ENCODE measurements at regions not wholly inside any gene's neighbourhood (a gene's known extent, or its start where the extent isn't known, plus 50 kb on each side); places are given as distances from the start of the nearest gene placed in this dataset.

GRCh38 chr12:98059659-98060343, 455.6 kb upstream of the TMPO start:
- DNase-seq (ENCODE audit: low spot score), result no peak
- FAIRE-seq, result no peak

GRCh38 chr12:98060411-98060810, 455.0 kb upstream of the TMPO start:
- DNase-seq (ENCODE audit: low spot score), result no peak
- no peak for FAIRE-seq

- FAIRE-seq (no peak), DNase-seq (ENCODE audit: low spot score) (no peak)
Observed at GRCh38 chr12:98062464-98063245, 452.7 kb upstream of the TMPO start.

- no peak for FAIRE-seq
- DNase-seq (ENCODE audit: low spot score), result no peak
Observed at GRCh38 chr12:98064501-98064900, 450.9 kb upstream of the TMPO start.

GRCh38 chr12:98067795-98068194, 447.6 kb upstream of the TMPO start:
- no peak for FAIRE-seq

GRCh38 chr12:98073610-98074009, 441.8 kb upstream of the TMPO start:
- FAIRE-seq (no peak), DNase-seq (ENCODE audit: low spot score) (no peak)

More at GRCh38 chr12:98067795-98068194, 447.6 kb upstream of the TMPO start:
- DNase-seq (ENCODE audit: low spot score), result no peak

GRCh38 chr12:98074286-98074685, 441.1 kb upstream of the TMPO start:
- DNase-seq (ENCODE audit: low spot score) (no peak), FAIRE-seq (no peak)

GRCh38 chr12:98084391-98084790, 431.0 kb upstream of the TMPO start:
- DNase-seq (ENCODE audit: low spot score), result no peak
- no peak for FAIRE-seq

- no peak for DNase-seq (ENCODE audit: low spot score)
Observed at GRCh38 chr12:98085046-98085755, 430.2 kb upstream of the TMPO start.

GRCh38 chr12:98090731-98091130, 424.7 kb upstream of the TMPO start:
- FAIRE-seq, result no peak
- no peak for DNase-seq (ENCODE audit: low spot score)

More at GRCh38 chr12:98085046-98085755, 430.2 kb upstream of the TMPO start:
- no peak for FAIRE-seq

GRCh38 chr12:98096436-98096835, 419.0 kb upstream of the TMPO start:
- DNase-seq (ENCODE audit: low spot score) (no peak), FAIRE-seq (no peak)

GRCh38 chr12:98106031-98106683, 409.2 kb upstream of the TMPO start:
- no peak for FAIRE-seq
- no peak for DNase-seq (ENCODE audit: low spot score)

- FAIRE-seq (no peak), DNase-seq (ENCODE audit: low spot score) (no peak)
Observed at GRCh38 chr12:98109266-98109665, 406.1 kb upstream of the TMPO start.

GRCh38 chr12:98110536-98110935, 404.9 kb upstream of the TMPO start:
- FAIRE-seq (no peak), DNase-seq (ENCODE audit: low spot score) (no peak)

GRCh38 chr12:98113548-98113947, 401.8 kb upstream of the TMPO start:
- no peak for DNase-seq (ENCODE audit: low spot score)
- FAIRE-seq, result no peak

- no peak for FAIRE-seq
- DNase-seq (ENCODE audit: low spot score), result no peak
Observed at GRCh38 chr12:98121963-98122362, 393.4 kb upstream of the TMPO start.

- no peak for FAIRE-seq
- DNase-seq (ENCODE audit: low spot score), result no peak
Observed at GRCh38 chr12:98123021-98123461, 392.3 kb upstream of the TMPO start.

- FAIRE-seq (no peak), DNase-seq (ENCODE audit: low spot score) (no peak)
Observed at GRCh38 chr12:98126637-98127335, 388.6 kb upstream of the TMPO start.

GRCh38 chr12:98127336-98127679, 388.1 kb upstream of the TMPO start:
- DNase-seq (ENCODE audit: low spot score), result no peak
- no peak for FAIRE-seq

- FAIRE-seq, result no peak
- DNase-seq (ENCODE audit: low spot score), result no peak
Observed at GRCh38 chr12:98127854-98128253, 387.5 kb upstream of the TMPO start.

GRCh38 chr12:98136544-98136943, 378.8 kb upstream of the TMPO start:
- FAIRE-seq, result no peak
- DNase-seq (ENCODE audit: low spot score), result no peak
